Gastroesophageal sphincter (tissue), 4 donors: ENCODE measurements at regions not wholly inside any gene's neighbourhood (a gene's known extent, or its start where the extent isn't known, plus 50 kb on each side); places are given as distances from the start of the nearest gene placed in this dataset.

Experiments used
- ATAC-seq: fragments of 150-250 bp; one replicate; pipeline ENCODE4 v1.9.1; 2016; ENCODE audit warnings: mild to moderate bottlenecking, moderate library complexity
- H3K27ac ChIP-seq, 4 donors: fragments of 200-600 bp; sonication (generic) in 3 of 4; 1 replicate in 3 of 4; 2 replicates in 1 of 4; pipeline ENCODE4 v1.5.1; 2016 to 2019
- H3K27me3 ChIP-seq: fragments of 200-600 bp; sonication (generic); one replicate; pipeline ENCODE4 v1.5.1; 2019
- H3K36me3 ChIP-seq, 2 donors: fragments of 200-600 bp; sonication (generic); one replicate each; pipeline ENCODE4 v1.5.1; 2019; ENCODE audit warnings: control low read depth in 1 of 2
- H3K4me1 ChIP-seq, 3 donors: fragments of 200-600 bp; sonication (generic); 1 replicate in 2 of 3; 2 replicates in 1 of 3; pipeline ENCODE4 v1.5.1; 2016 to 2019; ENCODE audit warnings: control low read depth in 2 of 3
- H3K4me3 ChIP-seq, 2 donors: fragments of 200-600 bp; sonication (generic); one replicate each; pipeline ENCODE4 v1.5.1; 2019; ENCODE audit warnings: mild to moderate bottlenecking in 1 of 2, moderate library complexity in 1 of 2
- H3K9me3 ChIP-seq, 3 donors: fragments of 200-600 bp; sonication (generic); one replicate each; pipeline ENCODE4 v1.5.1; 2017 to 2019; ENCODE audit warnings: control low read depth in 2 of 3
- EP300 ChIP-seq: sonication (generic); formaldehyde crosslinking; IDR thresholded peaks from one replicate; pipeline ENCODE4 v1.6.1; 2017; ENCODE audit warnings: antibody characterized with exemption, mild to moderate bottlenecking
- POLR2A ChIP-seq, 2 donors: fragments of 450-650 bp; IDR thresholded peaks; one replicate each; pipeline ENCODE4 v1.6.1; 2017; ENCODE audit warnings: antibody characterized with exemption in 2 of 2, mild to moderate bottlenecking in 2 of 2, moderate library complexity in 1 of 2
- POLR2AphosphoS5 ChIP-seq: sonication (generic); formaldehyde crosslinking; IDR thresholded peaks from one replicate; pipeline ENCODE4 v1.6.1; 2017; ENCODE audit warnings: antibody characterized with exemption
- WGBS, 2 donors: methylation state at CpG; one replicate each; pipeline ENCODE4 v1.1.5; 2018; ENCODE audit warnings: low coverage in 1 of 2; 5-methylcytosine and 5-hydroxymethylcytosine counted together
- TF ChIP-seq, protein P1 (sequence below), 4 experiments: fragments of 200-600 bp in 2 of 4; fragments of 450-650 bp in 2 of 4; sonication (generic) in 1 of 4; IDR thresholded peaks; one replicate each; pipeline ENCODE4 v1.5.1; 2017 to 2019; ENCODE audit warnings: antibody characterized with exemption in 4 of 4, mild to moderate bottlenecking in 2 of 4, moderate library complexity in 2 of 4

DNA sequence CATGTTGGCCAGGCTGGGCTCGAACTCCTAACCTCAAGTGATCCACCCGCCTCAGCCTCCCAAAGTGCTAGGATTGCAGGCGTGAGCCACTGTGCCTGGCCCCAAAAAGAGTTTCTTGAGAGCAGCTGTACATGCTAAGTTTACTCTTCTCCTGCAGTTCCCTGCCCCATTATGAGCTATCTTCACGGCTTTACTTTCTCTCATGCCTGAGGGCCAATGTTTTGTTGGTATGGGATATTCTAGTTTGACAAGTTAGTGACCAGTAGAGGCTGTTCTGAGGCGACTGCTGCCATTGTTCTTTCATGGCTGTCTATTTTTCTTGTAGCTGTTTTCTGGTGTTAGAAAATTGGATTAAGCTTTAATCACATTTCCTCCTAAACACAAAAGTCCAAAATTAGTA lies 78.0 kb upstream of the STX18 start:
- no peak for ATAC-seq

DNA sequence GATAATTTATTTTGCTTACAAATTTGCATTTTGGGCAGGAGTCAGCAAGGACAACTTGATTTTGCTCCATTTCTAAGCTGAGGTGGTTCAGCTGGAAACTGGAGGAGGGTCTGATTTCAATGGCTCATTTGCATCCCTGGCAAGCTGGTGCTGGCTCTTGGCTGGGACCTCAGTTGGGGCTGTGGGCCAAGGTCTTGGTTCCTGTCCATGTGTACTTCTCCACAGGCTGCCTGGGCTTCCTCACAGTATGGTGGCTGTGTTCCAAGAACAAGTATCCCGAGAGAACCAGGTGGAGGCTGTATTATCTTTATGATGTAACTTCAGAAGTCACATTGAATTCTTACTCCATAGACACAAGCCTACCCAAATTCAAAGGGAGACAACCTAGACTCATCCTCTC lies 77.0 kb upstream of the STX18 start:
- H3K36me3 ChIP-seq = no peaks in the 10 kb centered on the region
- H3K4me3 ChIP-seq = no peak overlapping the region
- ATAC-seq = no peak
- no CpG with 5 or more reads among the region's 1 CpG for WGBS, 2 donors
- no peaks in the 10 kb centered on the region for H3K4me1 ChIP-seq
- TF ChIP-seq, protein P1, sequence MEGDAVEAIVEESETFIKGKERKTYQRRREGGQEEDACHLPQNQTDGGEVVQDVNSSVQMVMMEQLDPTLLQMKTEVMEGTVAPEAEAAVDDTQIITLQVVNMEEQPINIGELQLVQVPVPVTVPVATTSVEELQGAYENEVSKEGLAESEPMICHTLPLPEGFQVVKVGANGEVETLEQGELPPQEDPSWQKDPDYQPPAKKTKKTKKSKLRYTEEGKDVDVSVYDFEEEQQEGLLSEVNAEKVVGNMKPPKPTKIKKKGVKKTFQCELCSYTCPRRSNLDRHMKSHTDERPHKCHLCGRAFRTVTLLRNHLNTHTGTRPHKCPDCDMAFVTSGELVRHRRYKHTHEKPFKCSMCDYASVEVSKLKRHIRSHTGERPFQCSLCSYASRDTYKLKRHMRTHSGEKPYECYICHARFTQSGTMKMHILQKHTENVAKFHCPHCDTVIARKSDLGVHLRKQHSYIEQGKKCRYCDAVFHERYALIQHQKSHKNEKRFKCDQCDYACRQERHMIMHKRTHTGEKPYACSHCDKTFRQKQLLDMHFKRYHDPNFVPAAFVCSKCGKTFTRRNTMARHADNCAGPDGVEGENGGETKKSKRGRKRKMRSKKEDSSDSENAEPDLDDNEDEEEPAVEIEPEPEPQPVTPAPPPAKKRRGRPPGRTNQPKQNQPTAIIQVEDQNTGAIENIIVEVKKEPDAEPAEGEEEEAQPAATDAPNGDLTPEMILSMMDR (IDR thresholded peaks at IDR 0.05) = no peak
- TF ChIP-seq EP300 (no peak), POLR2AphosphoS5 (no peak), POLR2A (IDR thresholded peaks at IDR 0.05) (no peak)
- peaks cover 0 to 6% (median 0%) of the 10 kb centered on the region in 3 donors for H3K9me3 ChIP-seq
- no peak overlapping the region for H3K27ac ChIP-seq
- H3K27me3 ChIP-seq = no peaks in the 10 kb centered on the region

More for the DNA sequence above, 78.0 kb upstream of the STX18 start:
- H3K4me1 ChIP-seq = no peaks in the 10 kb centered on the region
- H3K36me3 ChIP-seq = no peaks in the 10 kb centered on the region
- H3K9me3 ChIP-seq = peaks cover 0 to 6% (median 0%) of the 10 kb centered on the region in 3 donors
- TF ChIP-seq POLR2A (IDR thresholded peaks at IDR 0.05) (no peak), POLR2AphosphoS5 (no peak), EP300 (no peak)
- TF ChIP-seq, protein P1 (IDR thresholded peaks at IDR 0.05) = no peak
- WGBS, 2 donors = 71 to 80% methylated on average over 3 to 4 of the region's 5 CpGs
- no peaks in the 10 kb centered on the region for H3K27me3 ChIP-seq
- no peak overlapping the region for H3K27ac ChIP-seq
- H3K4me3 ChIP-seq = no peak overlapping the region

DNA sequence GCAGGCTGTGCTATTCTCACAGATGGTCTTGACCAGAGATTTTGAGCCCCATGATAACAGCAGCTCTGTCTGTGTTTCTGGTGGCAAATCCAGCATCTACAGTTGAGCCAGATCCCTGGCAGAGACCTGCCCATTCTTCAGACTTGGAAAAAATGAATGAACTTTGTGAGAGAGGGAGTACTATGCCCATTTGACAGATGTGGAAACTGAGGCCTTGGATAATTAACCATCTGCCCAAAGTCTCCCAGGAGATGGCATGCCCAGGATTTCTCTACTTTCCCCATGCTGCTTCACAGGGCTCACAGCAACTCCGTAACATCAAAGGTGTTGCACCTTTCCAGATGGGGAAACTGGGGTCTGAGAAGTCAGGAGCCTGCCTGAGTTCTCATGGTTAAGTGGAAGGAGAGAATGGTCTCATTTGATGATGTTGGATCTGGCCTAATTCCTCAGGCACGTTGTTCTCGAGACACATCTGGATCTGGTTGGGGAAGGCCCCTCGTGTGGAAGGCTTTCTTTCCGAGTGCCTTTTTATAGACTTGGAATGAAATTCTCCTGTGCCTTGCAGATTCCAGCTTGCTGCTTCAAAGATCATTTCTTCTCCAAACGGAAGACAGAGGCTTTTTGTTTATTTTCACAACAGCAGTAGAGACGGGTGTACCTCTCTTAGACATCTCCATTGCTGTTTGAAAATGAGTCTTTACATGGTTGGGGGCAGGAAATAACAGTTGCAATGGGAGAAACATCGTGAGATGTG lies 73.3 kb upstream of the STX18 start:
- H3K27ac ChIP-seq = no peak overlapping the region
- H3K27me3 ChIP-seq = no peaks in the 10 kb centered on the region
- H3K9me3 ChIP-seq = peaks cover 0 to 6% (median 0%) of the 10 kb centered on the region in 3 donors
- TF ChIP-seq POLR2AphosphoS5 (no peak), EP300 (no peak), POLR2A (IDR thresholded peaks at IDR 0.05) (no peak)
- TF ChIP-seq, protein P1 (IDR thresholded peaks at IDR 0.05) = no peak
- no peak overlapping the region for H3K4me3 ChIP-seq
- H3K36me3 ChIP-seq = no peaks in the 10 kb centered on the region
- 47 to 100% methylated on average over 1 to 8 of the region's 8 CpGs for WGBS, 2 donors
- ATAC-seq = no peak
- H3K4me1 ChIP-seq = no peaks in the 10 kb centered on the region

DNA sequence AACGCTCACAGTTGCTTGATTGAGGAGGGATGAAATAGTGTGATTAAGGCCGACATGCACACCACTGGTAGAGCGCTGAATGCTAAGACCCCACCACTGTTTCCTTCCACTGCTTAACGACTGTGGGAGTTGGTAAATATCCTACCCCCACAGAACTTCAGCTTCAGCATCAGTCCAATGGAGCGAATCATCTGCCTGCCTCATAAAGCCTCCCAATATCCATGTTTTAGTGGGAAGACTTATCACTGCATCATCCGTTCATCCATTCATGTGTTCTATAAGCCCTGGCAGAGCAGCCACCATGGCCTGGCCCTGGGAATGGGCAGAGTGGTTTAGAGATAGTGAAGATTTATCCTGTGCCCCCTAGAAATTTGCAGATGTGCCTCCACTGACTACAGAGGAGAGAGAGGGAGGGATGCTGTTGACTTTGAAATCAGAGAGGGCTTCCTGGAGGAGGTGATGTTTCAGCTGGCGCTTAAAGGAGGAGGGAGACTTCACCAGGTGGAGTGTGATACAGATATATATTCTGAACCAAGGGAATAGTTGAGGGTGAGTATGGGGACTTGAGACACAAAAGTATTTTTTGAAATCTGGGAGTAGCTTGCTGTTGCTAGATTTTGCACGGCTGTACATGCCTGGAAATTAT lies 71.9 kb upstream of the STX18 start:
- H3K4me3 ChIP-seq = no peak overlapping the region
- no peak overlapping the region for H3K27ac ChIP-seq
- H3K9me3 ChIP-seq = peaks cover 0 to 4% (median 0%) of the 10 kb centered on the region in 3 donors
- no peaks in the 10 kb centered on the region for H3K27me3 ChIP-seq
- no peaks in the 10 kb centered on the region for H3K4me1 ChIP-seq
- TF ChIP-seq POLR2A (IDR thresholded peaks at IDR 0.05) (no peak), POLR2AphosphoS5 (no peak), EP300 (no peak)
- no peak for ATAC-seq
- whole genome bisulfite sequencing, 2 donors = 84 to 87% methylated on average over 6 to 8 of the region's 8 CpGs
- no peaks in the 10 kb centered on the region for H3K36me3 ChIP-seq

DNA sequence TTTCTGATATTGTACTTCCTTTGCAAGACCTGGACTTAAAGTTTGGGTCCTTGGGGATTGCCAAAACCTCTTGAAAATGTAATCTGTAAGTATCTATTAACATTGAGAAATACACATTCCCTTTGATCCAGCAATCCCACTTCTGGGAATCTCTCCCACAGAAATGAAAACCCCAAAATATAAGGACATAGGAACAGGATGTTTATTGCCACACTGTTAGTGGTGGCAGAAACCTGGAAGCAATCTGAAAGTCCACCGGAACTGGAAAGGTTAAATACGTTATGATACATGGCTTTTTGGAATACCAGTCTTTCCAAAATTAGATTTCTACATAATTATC lies 71.2 kb upstream of the STX18 start:
- Histone ChIP-seq H3K27ac (no peak overlapping the region), H3K9me3 (no peaks in the 10 kb centered on the region), H3K27me3 (no peaks in the 10 kb centered on the region), H3K4me1 (no peaks in the 10 kb centered on the region), H3K4me3 (no peak overlapping the region), H3K36me3 (no peaks in the 10 kb centered on the region)
- TF ChIP-seq POLR2AphosphoS5 (no peak), EP300 (no peak), POLR2A (IDR thresholded peaks at IDR 0.05) (no peak)
- TF ChIP-seq, protein P1 (IDR thresholded peaks at IDR 0.05) = no peak
- 65 to 74% methylated on average over 2 of the region's 2 CpGs for WGBS, 2 donors
- no peak for ATAC-seq
